ENCODE measurements at regions not wholly inside any gene's neighbourhood (a gene's known extent, or its start where the extent isn't known, plus 50 kb on each side); places are given as distances from the start of the nearest gene placed in this dataset.

GRCh38 chr9:107627781-107628180 lies 138.2 kb upstream of the KLF4 start:
- H3K27ac ChIP-seq (ENCODE audit: insufficient read depth, low read depth, low read length) = no peak overlapping the region
- POLR2A ChIA-PET = interaction anchor here (1.1 kb wide), 1 partner anchor 10 kb away, joined by 3 read pairs; no protein-coding TSS in a partner anchor
- intact Hi-C loops (cut with micrococcal nuclease) = no loop called here
- no peak overlapping the region for H2AFZ ChIP-seq (ENCODE audit: low read depth, low read length)
- peaks cover 1 to 3% of the 10 kb centered on the region in 2 experiments for H3K27me3 ChIP-seq (ENCODE audit: control insufficient read depth in 2 of 2, insufficient read depth in 2 of 2, low read length in 2 of 2)
- FAIRE-seq (no peak), DNase-seq (ENCODE audit: low read depth, low spot score) (no peak)
- dilution Hi-C loops (cut with MboI; ENCODE audit: extremely low pct_ligation_motif_present, low sequenced_read_pairs) = no loop called here
- no peak for TF ChIP-seq MAX (IDR thresholded peaks at IDR 0.05; ENCODE audit: insufficient read depth, insufficient read length)
- no peak for TF ChIP-seq POLR2AphosphoS5 (IDR thresholded peaks at IDR 0.05; ENCODE audit: insufficient read depth, low read depth, low read length)
- no peak for TF ChIP-seq FOS (IDR thresholded peaks at IDR 0.05; ENCODE audit: borderline replicate concordance, insufficient read depth, low read length)
- no peak for TF ChIP-seq MYC (IDR thresholded peaks at IDR 0.05; ENCODE audit: low read depth, low read length)
- no TSS peak for BruUV-seq (replicated peaks)
- no peaks in the 10 kb centered on the region for H3K79me2 ChIP-seq (ENCODE audit: control insufficient read depth, insufficient read depth, low read length)
- CTCF ChIA-PET = interaction anchor here (0.9 kb wide), 1 partner anchor 8 kb away, joined by 3 read pairs; no protein-coding TSS in a partner anchor
- no peaks in the 10 kb centered on the region for H4K20me1 ChIP-seq (replicated peaks; ENCODE audit: control insufficient read depth, extremely low read depth, insufficient read depth, low read length)
- H3K4me1 ChIP-seq (ENCODE audit: control insufficient read depth, extremely low read depth, insufficient read depth, low read length) = no peaks in the 10 kb centered on the region
- H3K4me3 ChIP-seq (replicated peaks in 1 of 3; ENCODE audit: insufficient read depth in 1 of 3, low read depth in 1 of 3, low read length in 3 of 3) = no peak overlapping the region
- H3K36me3 ChIP-seq (ENCODE audit: control insufficient read depth in 2 of 2, extremely low read depth in 1 of 2, insufficient read depth in 2 of 2, low read length in 2 of 2) = no peaks in the 10 kb centered on the region
- H3K9me1 ChIP-seq (replicated peaks; ENCODE audit: control insufficient read depth, extremely low read depth, insufficient read depth, low read length) = no peaks in the 10 kb centered on the region
- no peak overlapping the region for H3K4me2 ChIP-seq (ENCODE audit: insufficient read depth, low read length)
- H3K9ac ChIP-seq (replicated peaks; ENCODE audit: extremely low read depth, insufficient read depth, low read length) = no peak overlapping the region
- no peaks in the 10 kb centered on the region for H3K9me3 ChIP-seq (replicated peaks; ENCODE audit: control insufficient read depth, insufficient read depth, low read length)

- Histone ChIP-seq H3K79me2 (ENCODE audit: control insufficient read depth, insufficient read depth, low read length) (no peaks in the 10 kb centered on the region), H3K9ac (replicated peaks; ENCODE audit: extremely low read depth, insufficient read depth, low read length) (no peak overlapping the region), H3K36me3 (ENCODE audit: control insufficient read depth in 2 of 2, extremely low read depth in 1 of 2, insufficient read depth in 2 of 2, low read length in 2 of 2) (no peaks in the 10 kb centered on the region), H3K27ac (ENCODE audit: insufficient read depth, low read depth, low read length) (no peak overlapping the region), H3K9me1 (replicated peaks; ENCODE audit: control insufficient read depth, extremely low read depth, insufficient read depth, low read length) (no peaks in the 10 kb centered on the region), H3K4me1 (ENCODE audit: control insufficient read depth, extremely low read depth, insufficient read depth, low read length) (no peaks in the 10 kb centered on the region), H4K20me1 (replicated peaks; ENCODE audit: control insufficient read depth, extremely low read depth, insufficient read depth, low read length) (no peaks in the 10 kb centered on the region), H3K4me2 (ENCODE audit: insufficient read depth, low read length) (no peak overlapping the region), H2AFZ (ENCODE audit: low read depth, low read length) (no peak overlapping the region), H3K9me3 (replicated peaks; ENCODE audit: control insufficient read depth, insufficient read depth, low read length) (no peaks in the 10 kb centered on the region), H3K4me3 (replicated peaks in 1 of 3; ENCODE audit: insufficient read depth in 1 of 3, low read depth in 1 of 3, low read length in 3 of 3) (no peak overlapping the region), H3K27me3 (ENCODE audit: control insufficient read depth in 2 of 2, insufficient read depth in 2 of 2, low read length in 2 of 2) (peaks cover 1 to 3% of the 10 kb centered on the region in 2 experiments)
- intact Hi-C loops (cut with micrococcal nuclease) (no loop called here), dilution Hi-C loops (cut with MboI; ENCODE audit: extremely low pct_ligation_motif_present, low sequenced_read_pairs) (no loop called here)
- CTCF ChIA-PET = no interaction called here
- POLR2A ChIA-PET = no interaction called here
- BruUV-seq (replicated peaks) = no TSS peak
- no peak for TF ChIP-seq POLR2A (IDR thresholded peaks at IDR 0.05; ENCODE audit: low read depth, low read length)
- TF ChIP-seq FOS (IDR thresholded peaks at IDR 0.05; ENCODE audit: borderline replicate concordance, insufficient read depth, low read length) = no peak
- no peak for TF ChIP-seq CTCF (IDR thresholded peaks at IDR 0.05; ENCODE audit: extremely low read depth in 1 of 2, insufficient read depth in 1 of 2, low read depth in 1 of 2, low read length in 2 of 2)
- no peak for TF ChIP-seq EZH2 (IDR thresholded peaks at IDR 0.05; ENCODE audit: borderline replicate concordance, low read depth, low read length, severe bottlenecking)
- no peak for TF ChIP-seq MYC (IDR thresholded peaks at IDR 0.05; ENCODE audit: low read depth, low read length)
- TF ChIP-seq JUN (IDR thresholded peaks at IDR 0.05; ENCODE audit: borderline replicate concordance, insufficient read depth, insufficient read length, low read depth) = no peak
- no peak for TF ChIP-seq POLR2AphosphoS5 (IDR thresholded peaks at IDR 0.05; ENCODE audit: insufficient read depth, low read depth, low read length)
- DNase-seq (ENCODE audit: low read depth, low spot score) (no peak), FAIRE-seq (no peak)
Measured at GRCh38 chr9:107626118-107626517, 136.5 kb upstream of the KLF4 start.

Data from endothelial cell of umbilical vein (primary cell).